ENCODE measurements at regions not wholly inside any gene's neighbourhood (a gene's known extent, or its start where the extent isn't known, plus 50 kb on each side); places are given as distances from the start of the nearest gene placed in this dataset.

DNA sequence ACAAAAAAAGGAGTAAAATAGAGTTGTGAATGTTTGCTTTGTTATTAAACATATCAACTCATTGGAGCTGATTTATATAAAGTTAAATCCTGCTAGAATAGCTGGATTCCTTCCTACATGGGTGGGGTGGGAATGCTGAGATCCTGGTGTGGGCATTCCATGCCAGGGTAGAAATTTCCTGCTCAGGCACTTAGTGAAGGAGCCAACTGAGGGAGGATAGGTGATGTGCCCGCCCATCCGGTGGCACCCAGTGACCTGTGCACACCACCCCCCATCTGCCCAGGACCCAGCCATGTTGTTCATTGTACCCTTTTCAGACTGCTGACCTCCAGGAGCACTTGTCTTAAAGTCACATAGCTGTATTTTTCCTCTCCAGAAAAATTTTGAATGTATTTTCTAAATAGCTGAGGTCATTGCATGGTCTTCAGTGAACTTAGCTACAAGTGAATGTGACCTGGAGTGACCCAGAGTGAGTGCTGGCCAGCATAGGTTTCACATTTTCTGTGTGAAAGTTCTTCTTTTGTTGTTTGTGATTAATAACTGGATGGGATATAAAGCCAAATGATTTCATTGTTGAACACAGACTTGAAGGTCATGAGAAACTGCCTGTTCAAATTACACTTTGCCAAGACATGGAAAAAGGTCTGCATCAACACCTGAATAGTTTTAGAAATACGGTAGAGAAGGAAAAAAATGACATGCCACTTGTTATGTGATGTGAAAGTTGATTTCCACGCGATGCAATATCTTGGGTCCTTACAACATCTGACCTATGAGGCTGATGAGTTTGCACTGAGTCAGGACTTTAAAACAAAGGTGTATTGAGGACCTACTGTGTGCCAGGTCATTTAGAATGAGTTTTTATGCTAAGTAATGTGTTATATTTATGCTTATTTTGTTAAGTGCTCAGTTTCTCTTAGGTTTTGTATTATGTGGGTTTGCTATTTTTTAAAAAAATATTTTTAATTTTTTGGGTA is 77.2 kb downstream of the UTRN start:
- TF ChIP-seq POLR2A (IDR thresholded peaks at IDR 0.05) = no peak
- TF ChIP-seq, protein P1, sequence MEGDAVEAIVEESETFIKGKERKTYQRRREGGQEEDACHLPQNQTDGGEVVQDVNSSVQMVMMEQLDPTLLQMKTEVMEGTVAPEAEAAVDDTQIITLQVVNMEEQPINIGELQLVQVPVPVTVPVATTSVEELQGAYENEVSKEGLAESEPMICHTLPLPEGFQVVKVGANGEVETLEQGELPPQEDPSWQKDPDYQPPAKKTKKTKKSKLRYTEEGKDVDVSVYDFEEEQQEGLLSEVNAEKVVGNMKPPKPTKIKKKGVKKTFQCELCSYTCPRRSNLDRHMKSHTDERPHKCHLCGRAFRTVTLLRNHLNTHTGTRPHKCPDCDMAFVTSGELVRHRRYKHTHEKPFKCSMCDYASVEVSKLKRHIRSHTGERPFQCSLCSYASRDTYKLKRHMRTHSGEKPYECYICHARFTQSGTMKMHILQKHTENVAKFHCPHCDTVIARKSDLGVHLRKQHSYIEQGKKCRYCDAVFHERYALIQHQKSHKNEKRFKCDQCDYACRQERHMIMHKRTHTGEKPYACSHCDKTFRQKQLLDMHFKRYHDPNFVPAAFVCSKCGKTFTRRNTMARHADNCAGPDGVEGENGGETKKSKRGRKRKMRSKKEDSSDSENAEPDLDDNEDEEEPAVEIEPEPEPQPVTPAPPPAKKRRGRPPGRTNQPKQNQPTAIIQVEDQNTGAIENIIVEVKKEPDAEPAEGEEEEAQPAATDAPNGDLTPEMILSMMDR (IDR thresholded peaks at IDR 0.05) = no peak
